Astrocyte of the spinal cord (primary cell): ENCODE measurements at regions not wholly inside any gene's neighbourhood (a gene's known extent, or its start where the extent isn't known, plus 50 kb on each side); places are given as distances from the start of the nearest gene placed in this dataset.
"Not testable (repeated sequence)": the region's sequence is repeated elsewhere in the genome, so short reads cannot be mapped to it uniquely, and the experiment has no call there.

Experiments
- DNase-seq: peaks from one replicate; pipeline ENCODE4 v3.0.0; 2011; ENCODE audit warnings: low read depth, low spot score
- H3K4me3 ChIP-seq: 2 replicates; pipeline ENCODE4 v1.5.1; 2011; ENCODE audit warnings: low read depth, mild to moderate bottlenecking, low read length, moderate library complexity
- in situ Hi-C: cut with HindIII; loops from 2 replicates; pipeline ENCODE4 v1.10.0; 2017; ENCODE audit warnings: low sequenced_read_pairs
- TF ChIP-seq, protein P1 (sequence below): IDR thresholded peaks from 2 replicates; pipeline ENCODE4 v1.5.1; 2012; ENCODE audit warnings: low read depth, mild to moderate bottlenecking, low read length, inconsistent platforms

DNA sequence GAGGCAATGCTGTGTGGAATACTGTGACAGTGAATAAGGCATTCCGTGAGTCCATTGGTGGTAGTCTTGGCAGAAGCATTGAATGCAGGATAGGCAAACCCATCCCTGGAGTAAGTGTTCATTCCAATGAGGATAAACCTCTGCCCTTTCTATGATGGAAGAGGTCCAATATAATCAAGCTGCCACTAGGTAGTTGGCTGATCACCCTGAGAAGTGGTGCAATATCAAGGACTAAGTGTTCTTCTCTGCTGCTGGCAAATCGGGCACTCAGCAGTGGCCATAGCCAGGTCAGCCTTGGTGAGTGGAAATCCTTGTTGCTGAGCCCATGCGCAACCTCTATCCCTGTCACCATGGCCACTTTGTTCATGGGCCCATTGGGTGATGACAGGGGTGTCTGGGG lies 70.1 kb downstream of the FBXO4 start:
- in situ Hi-C loops: no loop called here
- no peak overlapping the region for H3K4me3 ChIP-seq
- TF ChIP-seq, protein P1, sequence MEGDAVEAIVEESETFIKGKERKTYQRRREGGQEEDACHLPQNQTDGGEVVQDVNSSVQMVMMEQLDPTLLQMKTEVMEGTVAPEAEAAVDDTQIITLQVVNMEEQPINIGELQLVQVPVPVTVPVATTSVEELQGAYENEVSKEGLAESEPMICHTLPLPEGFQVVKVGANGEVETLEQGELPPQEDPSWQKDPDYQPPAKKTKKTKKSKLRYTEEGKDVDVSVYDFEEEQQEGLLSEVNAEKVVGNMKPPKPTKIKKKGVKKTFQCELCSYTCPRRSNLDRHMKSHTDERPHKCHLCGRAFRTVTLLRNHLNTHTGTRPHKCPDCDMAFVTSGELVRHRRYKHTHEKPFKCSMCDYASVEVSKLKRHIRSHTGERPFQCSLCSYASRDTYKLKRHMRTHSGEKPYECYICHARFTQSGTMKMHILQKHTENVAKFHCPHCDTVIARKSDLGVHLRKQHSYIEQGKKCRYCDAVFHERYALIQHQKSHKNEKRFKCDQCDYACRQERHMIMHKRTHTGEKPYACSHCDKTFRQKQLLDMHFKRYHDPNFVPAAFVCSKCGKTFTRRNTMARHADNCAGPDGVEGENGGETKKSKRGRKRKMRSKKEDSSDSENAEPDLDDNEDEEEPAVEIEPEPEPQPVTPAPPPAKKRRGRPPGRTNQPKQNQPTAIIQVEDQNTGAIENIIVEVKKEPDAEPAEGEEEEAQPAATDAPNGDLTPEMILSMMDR: no peak
- DNase-seq: no peak

GRCh38 chr5:42001673-42002072 lies 76.6 kb downstream of the FBXO4 start:
- TF ChIP-seq, protein P1: no peak
- no peak for DNase-seq
- in situ Hi-C loops: no loop called here
- no peak overlapping the region for H3K4me3 ChIP-seq

DNA sequence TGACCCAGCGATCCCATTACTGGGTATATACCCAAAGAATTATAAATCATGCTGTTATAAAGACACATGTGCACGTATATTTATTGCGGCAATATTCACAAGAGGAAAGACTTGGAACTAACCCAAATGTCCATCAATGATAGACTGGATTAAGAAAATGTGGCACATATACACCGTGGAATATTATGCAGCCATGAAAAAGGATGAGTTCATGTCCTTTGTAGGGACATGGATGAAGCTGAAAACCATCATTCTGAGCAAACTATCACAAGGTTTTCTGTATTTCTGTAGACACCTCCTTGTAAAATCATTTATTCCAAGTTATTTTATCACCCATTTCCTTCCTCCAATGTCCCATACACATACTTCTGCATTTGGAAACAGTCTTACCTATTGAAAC lies 78.8 kb downstream of the FBXO4 start:
- DNase-seq, H3K4me3 ChIP-seq, in situ Hi-C loops: not testable (repeated sequence)

DNA sequence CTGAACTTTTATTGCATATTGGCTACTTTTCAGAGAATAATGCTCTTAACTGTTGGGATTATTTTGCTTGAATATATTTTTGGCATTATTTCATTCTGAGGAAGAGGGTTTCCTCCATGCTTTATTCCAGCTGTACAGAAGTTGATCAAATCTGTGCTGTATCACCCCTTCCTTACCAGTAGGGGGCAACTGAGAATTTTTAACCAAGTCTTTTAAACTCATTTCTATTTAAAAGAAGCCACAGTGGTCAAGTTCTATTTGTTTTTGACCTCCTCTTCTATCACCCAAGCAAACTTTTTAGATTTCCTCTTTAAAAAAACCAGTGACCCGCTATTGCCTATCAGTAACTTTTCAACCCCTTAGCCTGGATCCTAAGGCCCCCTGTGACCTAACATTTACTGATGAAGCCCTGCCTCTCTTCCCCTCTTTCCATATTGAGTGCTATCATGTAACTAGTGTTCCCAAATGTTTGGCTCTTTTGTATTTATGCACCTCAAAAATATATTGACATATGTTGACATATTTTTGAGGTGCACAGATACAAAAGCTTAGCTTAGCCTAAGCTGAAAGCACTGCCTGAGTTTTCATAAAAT lies 80.6 kb downstream of the FBXO4 start:
- in situ Hi-C loops: no loop called here
- peak; percentile 39 for DNase-seq
- TF ChIP-seq, protein P1: peak; percentile 74
- no peak overlapping the region for H3K4me3 ChIP-seq

GRCh38 chr5:42013561-42013960 lies 88.5 kb downstream of the FBXO4 start:
- DNase-seq: no peak
- TF ChIP-seq, protein P1: no peak
- no peak overlapping the region for H3K4me3 ChIP-seq
- in situ Hi-C loops: no loop called here

DNA sequence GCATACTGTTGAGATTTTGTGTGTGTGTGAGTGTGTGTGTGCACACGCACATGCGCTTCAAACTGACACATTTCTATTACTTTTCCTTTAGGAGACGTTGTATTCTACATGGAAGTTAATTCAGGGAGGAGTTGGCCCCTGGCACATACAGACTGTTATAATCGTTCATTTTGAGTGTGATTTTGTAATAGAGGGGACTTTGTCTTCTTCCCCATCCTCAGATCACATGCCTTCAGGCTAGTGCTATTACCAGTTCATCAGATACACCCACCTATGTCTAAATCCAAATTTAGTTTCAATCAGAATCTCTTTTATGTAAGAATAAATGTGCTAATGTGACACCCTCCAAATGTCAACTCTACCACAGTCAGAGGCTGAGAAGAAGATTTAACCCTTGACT lies 90.2 kb downstream of the FBXO4 start:
- TF ChIP-seq, protein P1: no peak
- no peak overlapping the region for H3K4me3 ChIP-seq
- in situ Hi-C loops: no loop called here
- no peak for DNase-seq

- TF ChIP-seq, protein P1: no peak
- DNase-seq: no peak
- in situ Hi-C loops: no loop called here
- H3K4me3 ChIP-seq: no peak overlapping the region
Observed at GRCh38 chr5:42015681-42016080, 90.6 kb downstream of the FBXO4 start.
